Esophagus (tissue), 2 donors: ENCODE measurements at regions not wholly inside any gene's neighbourhood (a gene's known extent, or its start where the extent isn't known, plus 50 kb on each side); places are given as distances from the start of the nearest gene placed in this dataset.

Experiments used
- H3K27ac ChIP-seq, 2 donors: one replicate each; pipeline ENCODE4 v1.5.1; 2013; ENCODE audit warnings: low read depth in 2 of 2, mild to moderate bottlenecking in 2 of 2, inconsistent platforms in 1 of 2, low read length in 1 of 2, moderate library complexity in 1 of 2
- H3K27me3 ChIP-seq, 2 donors: one replicate each; pipeline ENCODE4 v1.6.1; 2013; ENCODE audit warnings: low read length in 2 of 2, control low read depth in 1 of 2, mild to moderate bottlenecking in 1 of 2; ENCODE audit not compliant: insufficient read depth in 2 of 2, control insufficient read depth in 1 of 2
- H3K36me3 ChIP-seq, 2 donors: one replicate each; pipeline ENCODE4 v1.6.1; 2013; ENCODE audit warnings: low read length in 1 of 2; ENCODE audit not compliant: control insufficient read depth in 2 of 2, insufficient read depth in 2 of 2
- H3K4me1 ChIP-seq, 2 donors: one replicate each; pipeline ENCODE4 v1.6.1; 2013; ENCODE audit warnings: low read length in 1 of 2; ENCODE audit not compliant: control insufficient read depth in 2 of 2, insufficient read depth in 2 of 2
- H3K4me3 ChIP-seq, 2 donors: one replicate each; pipeline ENCODE4 v1.5.1; 2013; ENCODE audit warnings: low read length in 2 of 2, mild to moderate bottlenecking in 2 of 2, low read depth in 1 of 2, moderate library complexity in 1 of 2
- H3K9me3 ChIP-seq, 2 donors: one replicate each; pipeline ENCODE4 v1.6.1; 2013; ENCODE audit warnings: mild to moderate bottlenecking in 2 of 2, low read depth in 1 of 2, low read length in 1 of 2, moderate library complexity in 1 of 2; ENCODE audit not compliant: control insufficient read depth in 2 of 2, insufficient read depth in 1 of 2
- WGBS, 2 donors: extraction: QIAGEN DNeasy Blood & Tissue Kit; methylation state at CpG; one replicate each; pipeline ENCODE4 v1.1.7; 2013; 5-methylcytosine and 5-hydroxymethylcytosine counted together
- donor health status: healthy with polysubstance abuse.
- donor health status: Bipolar disorder and iron deficiency.

DNA sequence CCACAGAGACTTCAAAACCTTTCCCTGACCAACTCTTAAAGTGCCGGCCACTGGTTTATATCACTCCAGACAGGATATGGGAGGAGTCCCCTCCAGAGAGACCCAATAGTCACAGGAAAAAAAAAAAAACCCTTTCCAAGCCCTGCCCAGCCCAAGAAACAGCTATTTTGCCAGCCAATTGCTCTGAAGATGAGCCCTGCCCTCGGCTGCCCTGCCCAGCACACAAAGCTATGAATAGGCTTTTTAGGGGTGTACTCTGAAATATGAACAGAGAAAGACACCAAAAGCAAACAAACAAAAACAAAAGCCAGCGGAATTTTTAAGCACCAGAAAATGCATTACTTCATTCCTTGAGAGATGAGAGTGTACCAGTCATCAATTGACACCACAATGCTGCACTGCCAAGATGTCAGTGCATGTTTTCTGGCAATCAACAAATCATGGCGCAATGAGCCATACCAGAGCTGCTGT, 275.1 kb downstream of the C6orf118 start:
- 50 to 52% methylated on average over 4 of the region's 4 CpGs for WGBS, 2 donors
- Histone ChIP-seq H3K4me1 (no peaks in the 10 kb centered on the region), H3K27me3 (no peaks in the 10 kb centered on the region), H3K36me3 (no peaks in the 10 kb centered on the region), H3K4me3 (no peak overlapping the region), H3K9me3 (peaks cover 2 to 10% of the 10 kb centered on the region in 2 donors), H3K27ac (no peak overlapping the region)

DNA sequence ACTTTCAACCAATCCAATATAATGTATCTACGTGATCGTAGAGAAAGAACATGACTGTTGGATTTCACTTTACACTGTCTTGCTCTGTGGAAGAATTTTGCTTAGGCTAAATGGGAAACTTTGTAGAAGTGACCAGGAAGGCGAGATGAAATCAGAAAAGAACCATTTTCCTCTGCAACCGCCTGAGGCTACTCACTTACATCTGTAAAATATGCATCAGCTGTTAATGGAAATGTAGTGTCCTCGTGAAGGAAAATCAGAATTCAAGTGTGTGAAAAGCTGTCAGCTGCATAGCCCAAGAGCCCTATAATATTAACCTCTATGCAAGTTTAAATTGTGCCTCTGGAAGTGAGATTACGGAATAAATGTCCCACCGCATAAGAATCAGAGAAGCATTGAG, 277.9 kb downstream of the C6orf118 start:
- no peaks in the 10 kb centered on the region for H3K27me3 ChIP-seq
- no peak overlapping the region for H3K4me3 ChIP-seq
- H3K9me3 ChIP-seq: peaks cover under 1 to 4% of the 10 kb centered on the region in 2 donors
- no peaks in the 10 kb centered on the region for H3K4me1 ChIP-seq
- 73 to 76% methylated on average over 7 of the region's 7 CpGs for WGBS, 2 donors
- no peaks in the 10 kb centered on the region for H3K36me3 ChIP-seq
- H3K27ac ChIP-seq: no peak overlapping the region

- H3K27me3 ChIP-seq: no peaks in the 10 kb centered on the region
- H3K27ac ChIP-seq: no peak overlapping the region
- H3K4me3 ChIP-seq: no peak overlapping the region
- H3K36me3 ChIP-seq: no peaks in the 10 kb centered on the region
- H3K4me1 ChIP-seq: no peaks in the 10 kb centered on the region
- peaks cover 0 to 5% of the 10 kb centered on the region in 2 donors for H3K9me3 ChIP-seq
- 29 to 48% methylated on average over 1 of the region's 1 CpG for WGBS, 2 donors
Measured at GRCh38 chr6:165025040-165025439, 284.4 kb downstream of the C6orf118 start.

DNA sequence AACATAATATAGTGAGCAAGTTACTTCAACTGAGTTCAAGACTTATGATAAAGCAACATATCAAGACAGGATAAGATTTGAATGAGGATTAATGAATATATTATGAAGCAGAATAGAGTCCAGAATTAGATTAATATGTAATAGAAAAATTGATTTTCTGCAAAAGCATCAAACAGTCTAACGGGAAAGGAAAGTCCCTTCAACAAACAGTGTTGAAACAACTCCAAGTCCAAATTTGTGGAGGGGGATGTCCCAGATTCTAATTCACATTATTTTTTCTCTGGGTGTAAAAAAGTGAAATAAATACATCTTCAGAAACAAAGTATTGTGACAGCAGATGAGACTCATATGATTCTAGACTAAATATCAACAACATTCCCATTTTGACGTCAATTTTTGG, 289.7 kb downstream of the C6orf118 start:
- no peak overlapping the region for H3K4me3 ChIP-seq
- peaks cover 0 to 5% of the 10 kb centered on the region in 2 donors for H3K9me3 ChIP-seq
- no peak overlapping the region for H3K27ac ChIP-seq
- 66 to 82% methylated on average over 2 of the region's 2 CpGs for WGBS, 2 donors
- no peaks in the 10 kb centered on the region for H3K4me1 ChIP-seq
- no peaks in the 10 kb centered on the region for H3K36me3 ChIP-seq
- H3K27me3 ChIP-seq: no peaks in the 10 kb centered on the region

DNA sequence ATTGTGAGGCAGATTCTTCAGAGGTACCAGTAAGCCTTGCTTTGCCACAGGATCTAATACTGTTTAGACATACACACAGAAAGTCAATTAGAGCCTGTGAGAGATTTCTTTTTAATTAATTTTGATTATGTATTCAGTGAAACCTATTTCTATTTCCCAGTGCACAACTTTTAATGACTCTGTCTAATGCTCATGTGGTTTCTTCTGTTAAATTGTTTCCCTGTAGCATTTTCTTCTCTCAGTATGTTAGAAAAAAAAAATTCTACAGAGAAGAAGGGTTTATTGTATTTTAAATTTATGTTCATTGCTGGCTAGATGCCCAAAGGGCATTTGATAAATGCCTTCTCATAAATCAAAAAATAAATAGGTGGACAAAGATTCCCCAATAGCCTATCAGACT, 293.7 kb downstream of the C6orf118 start:
- no peaks in the 10 kb centered on the region for H3K27me3 ChIP-seq
- peaks cover 0 to 1% of the 10 kb centered on the region in 2 donors for H3K9me3 ChIP-seq
- no peaks in the 10 kb centered on the region for H3K4me1 ChIP-seq
- H3K4me3 ChIP-seq: no peak overlapping the region
- no peak overlapping the region for H3K27ac ChIP-seq
- H3K36me3 ChIP-seq: no peaks in the 10 kb centered on the region

GRCh38 chr6:165013701-165014100, 295.7 kb downstream of the C6orf118 start:
- 66 to 70% methylated on average over 3 of the region's 3 CpGs for WGBS, 2 donors
- H3K4me1 ChIP-seq: no peaks in the 10 kb centered on the region
- no peaks in the 10 kb centered on the region for H3K9me3 ChIP-seq
- no peak overlapping the region for H3K27ac ChIP-seq
- no peaks in the 10 kb centered on the region for H3K27me3 ChIP-seq
- no peaks in the 10 kb centered on the region for H3K36me3 ChIP-seq
- H3K4me3 ChIP-seq: no peak overlapping the region

DNA sequence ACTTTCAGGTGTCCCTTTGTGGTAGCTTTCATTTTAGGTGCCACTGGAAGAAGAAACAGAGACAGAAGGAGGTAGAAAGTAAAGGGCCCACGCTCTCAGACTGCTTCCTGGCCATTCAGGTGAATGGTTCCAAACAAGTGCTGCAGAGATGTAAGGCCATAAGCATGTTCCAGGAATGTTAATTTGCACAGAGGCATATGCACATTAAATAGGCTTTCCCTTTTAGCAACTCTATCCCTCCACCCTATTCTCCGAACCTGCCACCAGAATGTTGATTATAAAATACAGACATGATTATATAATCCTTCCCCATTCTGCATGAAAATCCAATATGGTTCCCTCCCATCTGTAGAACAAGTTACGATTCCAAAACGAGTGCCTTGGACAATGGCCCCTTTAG, 297.2 kb downstream of the C6orf118 start:
- WGBS, 2 donors: 70 to 75% methylated on average over 4 of the region's 4 CpGs
- H3K27me3 ChIP-seq: no peaks in the 10 kb centered on the region
- no peaks in the 10 kb centered on the region for H3K9me3 ChIP-seq
- no peaks in the 10 kb centered on the region for H3K4me1 ChIP-seq
- no peaks in the 10 kb centered on the region for H3K36me3 ChIP-seq
- no peak overlapping the region for H3K4me3 ChIP-seq
- no peak overlapping the region for H3K27ac ChIP-seq

DNA sequence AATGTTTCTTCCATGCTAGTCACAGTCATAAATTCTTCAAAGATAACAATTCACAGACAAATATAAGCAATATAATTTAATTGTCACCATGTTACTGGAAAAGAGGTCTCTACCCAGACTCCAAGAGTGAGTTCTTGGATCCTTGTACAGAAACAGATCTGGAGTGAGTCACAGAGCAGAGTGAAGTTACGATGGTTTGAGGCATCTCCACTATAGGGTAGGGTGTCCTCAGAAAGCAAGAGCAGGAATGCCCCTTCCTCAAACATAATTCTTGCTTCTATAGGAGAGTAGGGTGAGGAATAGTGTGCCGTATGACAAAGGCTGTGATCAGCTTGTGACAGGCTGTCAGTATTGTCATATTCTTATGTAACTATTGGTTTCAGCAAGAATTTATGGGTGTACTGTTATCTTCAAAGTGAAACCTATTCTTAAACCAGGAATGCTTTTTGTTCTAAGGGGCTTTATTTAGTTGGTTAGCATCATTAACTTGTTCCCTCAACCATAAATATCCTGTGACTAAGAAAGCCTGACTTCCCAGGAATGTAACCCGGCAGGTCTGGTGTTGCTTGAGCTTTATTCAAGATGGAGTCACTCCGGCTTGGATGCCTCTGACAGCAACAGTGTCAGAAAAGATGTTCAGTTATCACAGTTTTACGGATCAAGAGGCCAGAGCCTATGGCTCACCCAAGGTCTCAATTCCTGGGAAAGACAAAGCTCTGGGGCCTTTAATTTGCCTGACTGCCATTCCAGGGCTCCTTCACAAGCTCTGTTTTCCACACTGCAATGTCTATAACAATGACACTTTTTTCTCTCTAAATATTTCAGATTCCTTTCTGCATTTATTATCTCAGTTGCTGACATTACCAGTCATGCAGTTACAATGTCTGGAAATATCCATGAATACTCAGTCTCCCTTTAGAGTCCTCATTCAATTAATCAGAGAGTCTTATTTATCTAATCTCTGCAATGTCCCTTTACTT, 298.6 kb downstream of the C6orf118 start:
- H3K9me3 ChIP-seq: peaks cover 0 to 3% of the 10 kb centered on the region in 2 donors
- no peak overlapping the region for H3K27ac ChIP-seq
- WGBS, 2 donors: 66 to 68% methylated on average over 5 of the region's 5 CpGs
- H3K36me3 ChIP-seq: no peaks in the 10 kb centered on the region
- H3K4me3 ChIP-seq: no peak overlapping the region
- no peaks in the 10 kb centered on the region for H3K27me3 ChIP-seq
- H3K4me1 ChIP-seq: no peaks in the 10 kb centered on the region

- Histone ChIP-seq H3K4me1 (no peaks in the 10 kb centered on the region), H3K27me3 (no peaks in the 10 kb centered on the region), H3K36me3 (no peaks in the 10 kb centered on the region), H3K9me3 (peaks cover 0 to 3% of the 10 kb centered on the region in 2 donors), H3K27ac (no peak overlapping the region), H3K4me3 (no peak overlapping the region)
- WGBS, 2 donors: 72 to 81% methylated on average over 4 of the region's 4 CpGs
Measured at GRCh38 chr6:165008971-165009370, 300.4 kb downstream of the C6orf118 start.

DNA sequence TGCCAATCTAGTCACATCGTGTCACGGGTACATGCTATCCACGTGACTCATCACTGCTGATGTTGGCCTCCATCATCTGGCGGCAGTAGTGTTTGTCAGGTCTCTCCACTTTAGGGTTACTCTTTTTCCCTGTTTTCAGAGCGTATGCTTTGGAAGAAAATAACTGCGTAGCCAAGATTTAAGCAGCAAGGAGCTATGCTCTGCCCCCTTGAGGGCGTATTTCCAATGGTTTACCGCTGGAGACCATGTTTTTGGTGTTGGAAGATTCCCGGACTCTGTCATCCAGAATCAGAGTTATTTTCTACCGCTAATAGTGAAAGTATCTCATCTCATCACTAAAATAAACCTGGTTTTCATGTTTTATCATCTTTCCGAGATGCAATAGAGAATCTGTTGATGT, 306.5 kb downstream of the C6orf118 start:
- Histone ChIP-seq H3K27ac (no peak overlapping the region), H3K9me3 (peaks cover 8 to 10% of the 10 kb centered on the region in 2 donors), H3K36me3 (no peaks in the 10 kb centered on the region), H3K4me1 (no peaks in the 10 kb centered on the region), H3K27me3 (no peaks in the 10 kb centered on the region), H3K4me3 (no peak overlapping the region)
- 79 to 81% methylated on average over 11 of the region's 11 CpGs for WGBS, 2 donors
